Esophagus muscularis mucosa (tissue), 4 donors: ENCODE measurements at regions not wholly inside any gene's neighbourhood (a gene's known extent, or its start where the extent isn't known, plus 50 kb on each side); places are given as distances from the start of the nearest gene placed in this dataset.

ENCODE experiments used
- DNase-seq: peaks from one replicate; pipeline ENCODE4 v3.0.0-alpha.2; 2017; ENCODE audit errors: extremely low spot score
- H3K27ac ChIP-seq, 4 donors: fragments of 200-600 bp; sonication (generic); replicated peaks in 1 of 4; 1 replicate in 3 of 4; 2 replicates in 1 of 4; pipeline ENCODE4 v1.5.1; 2016 to 2019; ENCODE audit warnings: mild to moderate bottlenecking in 1 of 4
- H3K27me3 ChIP-seq, 4 donors: fragments of 200-600 bp; sonication (generic); one replicate each; pipeline versions ENCODE4 v1.5.1 to v1.6.0; 2016 to 2019
- H3K36me3 ChIP-seq, 4 donors: fragments of 200-600 bp; sonication (generic); one replicate each; pipeline ENCODE4 v1.5.1; 2016 to 2019
- H3K4me1 ChIP-seq, 4 donors: fragments of 200-600 bp; sonication (generic); one replicate each; pipeline ENCODE4 v1.5.1; 2016 to 2019
- H3K4me3 ChIP-seq, 4 donors: fragments of 200-600 bp; sonication (generic); 1 replicate in 2 of 4; 2 replicates in 2 of 4; pipeline ENCODE4 v1.5.1; 2016 to 2019; ENCODE audit warnings: mild to moderate bottlenecking in 4 of 4, moderate library complexity in 1 of 4
- H3K9me3 ChIP-seq, 4 donors: fragments of 200-600 bp; sonication (generic); 1 replicate in 3 of 4; 2 replicates in 1 of 4; pipeline ENCODE4 v1.5.1; 2016 to 2019
- CTCF ChIP-seq, 3 experiments: fragments of 200-600 bp in 2 of 3; fragments of 450-650 bp in 1 of 3; sonication (generic) in 2 of 3; IDR thresholded peaks; one replicate each; pipeline ENCODE4 v1.5.1; 2017 to 2019; ENCODE audit warnings: antibody characterized with exemption in 3 of 3, mild to moderate bottlenecking in 2 of 3, moderate library complexity in 1 of 3
- EP300 ChIP-seq: sonication (generic); formaldehyde crosslinking; IDR thresholded peaks from one replicate; pipeline ENCODE4 v1.6.1; 2017; ENCODE audit warnings: antibody characterized with exemption
- POLR2A ChIP-seq: fragments of 450-650 bp; IDR thresholded peaks from one replicate; pipeline ENCODE4 v1.6.1; 2017; ENCODE audit warnings: antibody characterized with exemption, moderate library complexity, mild to moderate bottlenecking, low read depth
- POLR2AphosphoS5 ChIP-seq, 2 donors: sonication (generic); formaldehyde crosslinking; IDR thresholded peaks; one replicate each; pipeline ENCODE4 v1.6.1; 2017; ENCODE audit warnings: antibody characterized with exemption in 2 of 2
- WGBS: methylation state at CpG from one replicate; pipeline ENCODE4 v1.1.5; 2018; 5-methylcytosine and 5-hydroxymethylcytosine counted together
- intact Hi-C: fragments of 100-400 bp; cut with DNase I; formaldehyde crosslinking; loops from one replicate; pipeline ENCODE4 v1.15.1; 2023

- H3K36me3 ChIP-seq = no peaks in the 10 kb centered on the region
- TF ChIP-seq POLR2A (no peak), CTCF (IDR thresholded peaks at IDR 0.05) (no peak), EP300 (no peak), POLR2AphosphoS5 (IDR thresholded peaks at IDR 0.05) (no peak)
- no peaks in the 10 kb centered on the region for H3K27me3 ChIP-seq
- DNase-seq = no peak
- H3K9me3 ChIP-seq = no peaks in the 10 kb centered on the region
- no peak overlapping the region for H3K4me3 ChIP-seq
- 98% methylated on average over 2 of the region's 2 CpGs for WGBS
- peaks cover 0 to 22% (median 16%) of the 10 kb centered on the region in 4 donors for H3K4me1 ChIP-seq
- H3K27ac ChIP-seq = no peak overlapping the region
- intact Hi-C loops = no loop called here
These were observed 231.4 kb downstream of the BLID start for GRCh38 chr11:121884626-121885025.

GRCh38 chr11:121881806-121882205, 234.2 kb downstream of the BLID start:
- no peak overlapping the region for H3K4me3 ChIP-seq
- no peaks in the 10 kb centered on the region for H3K36me3 ChIP-seq
- TF ChIP-seq POLR2A (no peak), EP300 (no peak), CTCF (IDR thresholded peaks at IDR 0.05) (no peak), POLR2AphosphoS5 (IDR thresholded peaks at IDR 0.05) (no peak)
- H3K9me3 ChIP-seq = no peaks in the 10 kb centered on the region
- WGBS = 95% methylated on average over 4 of the region's 4 CpGs
- H3K27me3 ChIP-seq = no peaks in the 10 kb centered on the region
- intact Hi-C loops = no loop called here
- no peak overlapping the region for H3K27ac ChIP-seq
- DNase-seq = no peak
- peaks cover 0 to 16% (median 12%) of the 10 kb centered on the region in 4 donors for H3K4me1 ChIP-seq

GRCh38 chr11:121877152-121877551, 238.9 kb downstream of the BLID start:
- TF ChIP-seq CTCF (IDR thresholded peaks at IDR 0.05) = no peak
- TF ChIP-seq POLR2AphosphoS5 (IDR thresholded peaks at IDR 0.05) = no peak
- no peak for TF ChIP-seq POLR2A
- TF ChIP-seq EP300 = no peak
- Histone ChIP-seq H3K4me1 (peaks cover 0 to 15% (median 7%) of the 10 kb centered on the region in 4 donors), H3K9me3 (no peaks in the 10 kb centered on the region), H3K27ac (no peak overlapping the region), H3K36me3 (no peaks in the 10 kb centered on the region), H3K4me3 (no peak overlapping the region), H3K27me3 (no peaks in the 10 kb centered on the region)
- 89% methylated on average over 6 of the region's 6 CpGs for WGBS
- no peak for DNase-seq
- intact Hi-C loops = no loop called here

- Histone ChIP-seq H3K4me1 (peaks cover 10 to 45% (median 35%) of the 10 kb centered on the region in 4 donors), H3K36me3 (no peaks in the 10 kb centered on the region), H3K27ac (no peak overlapping the region), H3K27me3 (no peaks in the 10 kb centered on the region), H3K4me3 (no peak overlapping the region), H3K9me3 (no peaks in the 10 kb centered on the region)
- intact Hi-C loops = no loop called here
- 87% methylated on average over 4 of the region's 4 CpGs for WGBS
- no peak for TF ChIP-seq CTCF (IDR thresholded peaks at IDR 0.05)
- no peak for TF ChIP-seq POLR2A
- TF ChIP-seq POLR2AphosphoS5 (IDR thresholded peaks at IDR 0.05) = no peak
- no peak for TF ChIP-seq EP300
- peak; percentile 29 for DNase-seq
These were observed 242.2 kb downstream of the BLID start for GRCh38 chr11:121873766-121874165.

GRCh38 chr11:121872356-121872755, 243.7 kb downstream of the BLID start:
- no peak for DNase-seq
- WGBS = 87% methylated on average over 5 of the region's 5 CpGs
- Histone ChIP-seq H3K4me3 (no peak overlapping the region), H3K4me1 (peaks cover 10 to 45% (median 35%) of the 10 kb centered on the region in 4 donors), H3K27ac (no peak overlapping the region), H3K27me3 (no peaks in the 10 kb centered on the region), H3K9me3 (no peaks in the 10 kb centered on the region), H3K36me3 (no peaks in the 10 kb centered on the region)
- TF ChIP-seq CTCF (IDR thresholded peaks at IDR 0.05) (no peak), POLR2A (no peak), EP300 (no peak), POLR2AphosphoS5 (IDR thresholded peaks at IDR 0.05) (no peak)
- intact Hi-C loops = no loop called here
